ENCODE measurements at regions not wholly inside any gene's neighbourhood (a gene's known extent, or its start where the extent isn't known, plus 50 kb on each side); places are given as distances from the start of the nearest gene placed in this dataset.

DNA sequence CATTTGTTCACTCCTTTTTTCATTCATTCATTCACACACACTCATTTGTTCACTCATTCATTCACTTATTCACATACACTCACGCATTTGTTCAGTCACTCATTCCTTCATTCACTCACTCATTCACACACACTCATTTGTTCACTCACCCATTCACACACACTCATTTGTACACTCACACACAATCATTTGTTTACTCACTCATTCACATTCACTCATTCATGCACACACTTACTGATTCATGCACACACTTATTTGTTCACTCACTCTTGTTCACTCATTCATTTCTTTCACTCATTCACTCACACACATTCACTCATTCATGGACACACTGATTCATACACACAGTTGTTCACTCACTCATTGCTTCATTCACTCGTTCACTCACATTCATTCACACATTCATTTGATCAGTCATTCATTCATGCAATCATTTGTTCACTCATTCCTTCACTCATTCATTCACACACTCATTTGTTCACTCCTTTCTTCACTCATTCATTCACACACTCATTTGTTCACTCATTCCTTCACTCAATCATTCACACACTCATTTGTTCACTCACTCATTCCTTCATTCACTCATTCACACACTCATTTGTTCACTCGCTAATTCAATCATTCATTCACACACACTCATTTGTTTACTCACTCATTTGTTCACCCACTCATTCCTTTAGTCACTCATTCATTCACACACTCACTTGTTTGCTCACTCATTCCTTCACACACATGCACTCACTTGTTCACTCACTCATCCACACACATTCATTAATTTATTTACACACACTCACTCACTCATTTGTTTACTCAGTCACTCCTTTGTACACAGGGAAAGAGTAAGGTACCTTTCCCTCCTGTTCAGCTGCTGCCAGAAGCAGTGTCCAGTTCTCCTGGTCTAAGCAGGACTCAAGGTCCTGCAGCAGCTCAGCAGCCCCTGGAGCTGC, 50.7 kb upstream of the BHLHE23 start:
- H3K27me3 ChIP-seq: no peaks in the 10 kb centered on the region
- peak in 1 of 2 donors; percentile 9 for DNase-seq (ENCODE audit: low spot score in 2 of 2)
- intact Hi-C loops (cut with DNase I): loop anchor here (2.0 to 5.0 kb wide), 2 partner anchors 121 to 175 kb away; no protein-coding TSS in a partner anchor
- H3K9me3 ChIP-seq: no peaks in the 10 kb centered on the region
- TF ChIP-seq, protein P1, sequence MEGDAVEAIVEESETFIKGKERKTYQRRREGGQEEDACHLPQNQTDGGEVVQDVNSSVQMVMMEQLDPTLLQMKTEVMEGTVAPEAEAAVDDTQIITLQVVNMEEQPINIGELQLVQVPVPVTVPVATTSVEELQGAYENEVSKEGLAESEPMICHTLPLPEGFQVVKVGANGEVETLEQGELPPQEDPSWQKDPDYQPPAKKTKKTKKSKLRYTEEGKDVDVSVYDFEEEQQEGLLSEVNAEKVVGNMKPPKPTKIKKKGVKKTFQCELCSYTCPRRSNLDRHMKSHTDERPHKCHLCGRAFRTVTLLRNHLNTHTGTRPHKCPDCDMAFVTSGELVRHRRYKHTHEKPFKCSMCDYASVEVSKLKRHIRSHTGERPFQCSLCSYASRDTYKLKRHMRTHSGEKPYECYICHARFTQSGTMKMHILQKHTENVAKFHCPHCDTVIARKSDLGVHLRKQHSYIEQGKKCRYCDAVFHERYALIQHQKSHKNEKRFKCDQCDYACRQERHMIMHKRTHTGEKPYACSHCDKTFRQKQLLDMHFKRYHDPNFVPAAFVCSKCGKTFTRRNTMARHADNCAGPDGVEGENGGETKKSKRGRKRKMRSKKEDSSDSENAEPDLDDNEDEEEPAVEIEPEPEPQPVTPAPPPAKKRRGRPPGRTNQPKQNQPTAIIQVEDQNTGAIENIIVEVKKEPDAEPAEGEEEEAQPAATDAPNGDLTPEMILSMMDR (IDR thresholded peaks at IDR 0.05): no peak
- no peak overlapping the region for H3K27ac ChIP-seq
- H3K36me3 ChIP-seq: no peaks in the 10 kb centered on the region
- H3K4me3 ChIP-seq: no peak overlapping the region
- H3K4me1 ChIP-seq: peaks cover 0 to 5% of the 10 kb centered on the region in 2 donors

- TF ChIP-seq, protein P1 (IDR thresholded peaks at IDR 0.05): peak; percentile 70 to 93 (median 79)
- intact Hi-C loops (cut with DNase I): loop anchor here (2.0 to 5.0 kb wide), 2 partner anchors 122 to 176 kb away; no protein-coding TSS in a partner anchor
- Histone ChIP-seq H3K4me1 (peaks cover 0 to 5% of the 10 kb centered on the region in 2 donors), H3K27me3 (no peaks in the 10 kb centered on the region), H3K4me3 (no peak overlapping the region), H3K27ac (no peak overlapping the region), H3K36me3 (no peaks in the 10 kb centered on the region), H3K9me3 (no peaks in the 10 kb centered on the region)
- peak in 1 of 2 donors; percentile 56 for DNase-seq (ENCODE audit: low spot score in 2 of 2)
These were observed 49.7 kb upstream of the BHLHE23 start for GRCh38 chr20:63056236-63057170.
